Smooth muscle cell (in vitro differentiated cells): ENCODE measurements at regions not wholly inside any gene's neighbourhood (a gene's known extent, or its start where the extent isn't known, plus 50 kb on each side); places are given as distances from the start of the nearest gene placed in this dataset.

Experiments
- DNase-seq: peaks from one replicate; lab custom pipeline; 2025; ENCODE audit not compliant: unreplicated experiment; lab: John Stamatoyannopoulos, UW
- H2AFZ ChIP-seq: fragments of 200-600 bp; sonication (generic); 2 replicates; pipeline ENCODE4 v1.6.0; 2016; ENCODE audit warnings: antibody characterized with exemption, low read depth, mild to moderate bottlenecking
- H3F3A ChIP-seq: fragments of 200-600 bp; sonication (generic); 2 replicates; pipeline ENCODE4 v1.6.0; 2017; ENCODE audit warnings: antibody characterized with exemption, low read depth
- H3K27ac ChIP-seq: fragments of 200-600 bp; sonication (generic); 2 replicates; pipeline ENCODE4 v1.5.1; 2016; ENCODE audit warnings: low read depth, mild to moderate bottlenecking
- H3K27me3 ChIP-seq: fragments of 200-600 bp; sonication (generic); 2 replicates; pipeline ENCODE4 v1.6.1; 2016; ENCODE audit warnings: low read depth, mild to moderate bottlenecking
- H3K36me3 ChIP-seq: fragments of 200-600 bp; sonication (generic); 2 replicates; pipeline ENCODE4 v1.5.1; 2016; ENCODE audit warnings: low read depth
- H3K4me1 ChIP-seq: fragments of 200-600 bp; sonication (generic); 2 replicates; pipeline ENCODE4 v1.5.1; 2016; ENCODE audit warnings: low read depth
- H3K4me2 ChIP-seq: fragments of 200-600 bp; sonication (generic); 2 replicates; pipeline ENCODE4 v1.6.0; 2016; ENCODE audit warnings: mild to moderate bottlenecking
- H3K4me3 ChIP-seq: fragments of 200-600 bp; sonication (generic); 2 replicates; pipeline ENCODE4 v1.5.1; 2016; ENCODE audit warnings: mild to moderate bottlenecking
- H3K79me2 ChIP-seq: fragments of 200-600 bp; sonication (generic); 2 replicates; pipeline ENCODE4 v1.6.0; 2016; ENCODE audit warnings: low read depth, mild to moderate bottlenecking
- H3K9ac ChIP-seq: fragments of 200-600 bp; sonication (generic); 2 replicates; pipeline ENCODE4 v1.6.0; 2016; ENCODE audit warnings: low read depth
- H3K9me3 ChIP-seq: fragments of 200-600 bp; sonication (generic); replicated peaks from 2 replicates; pipeline ENCODE4 v1.5.1; 2016; ENCODE audit warnings: low read depth
- H4K20me1 ChIP-seq: fragments of 200-600 bp; sonication (generic); 2 replicates; pipeline ENCODE4 v1.6.0; 2016; ENCODE audit warnings: low read depth
- CTCF ChIP-seq: fragments of 200-600 bp; sonication (generic); IDR thresholded peaks from 2 replicates; pipeline ENCODE4 v1.5.1; 2017; ENCODE audit warnings: borderline replicate concordance, mild to moderate bottlenecking, antibody characterized with exemption; ENCODE audit not compliant: insufficient read depth, poor library complexity, severe bottlenecking
- WGBS: methylation state at CpG from one replicate; pipeline ENCODE4 v1.1.7; 2016; ENCODE audit warnings: low lambda C conversion rate; 5-methylcytosine and 5-hydroxymethylcytosine counted together

- Histone ChIP-seq H3K36me3 (no peaks in the 10 kb centered on the region), H3K27ac (no peak overlapping the region), H3K4me2 (no peak overlapping the region), H3K4me1 (no peaks in the 10 kb centered on the region), H3K79me2 (no peaks in the 10 kb centered on the region), H3K9ac (no peak overlapping the region), H2AFZ (no peak overlapping the region), H3F3A (no peaks in the 10 kb centered on the region), H3K27me3 (no peaks in the 10 kb centered on the region), H3K9me3 (no peaks in the 10 kb centered on the region), H4K20me1 (no peaks in the 10 kb centered on the region), H3K4me3 (no peak overlapping the region)
- 88% methylated on average over 3 of the region's 3 CpGs for WGBS
- DNase-seq = no peak
- no peak for TF ChIP-seq CTCF
Measured at GRCh38 chr10:88179831-88180230, 316.4 kb downstream of the PTEN start.

GRCh38 chr10:88181902-88182600, 318.6 kb downstream of the PTEN start:
- Histone ChIP-seq H3K4me3 (no peak overlapping the region), H2AFZ (no peak overlapping the region), H3K4me1 (no peaks in the 10 kb centered on the region), H3K4me2 (no peak overlapping the region), H3K27ac (no peak overlapping the region), H3K27me3 (no peaks in the 10 kb centered on the region), H3K9ac (no peak overlapping the region), H3K9me3 (no peaks in the 10 kb centered on the region), H4K20me1 (no peaks in the 10 kb centered on the region), H3K79me2 (no peaks in the 10 kb centered on the region), H3K36me3 (no peaks in the 10 kb centered on the region), H3F3A (no peaks in the 10 kb centered on the region)
- WGBS = 92% methylated on average over 3 of the region's 3 CpGs
- no peak for DNase-seq
- no peak for TF ChIP-seq CTCF

- DNase-seq = no peak
- H2AFZ ChIP-seq = no peak overlapping the region
- H3K4me3 ChIP-seq = no peak overlapping the region
- TF ChIP-seq CTCF = no peak
- no peaks in the 10 kb centered on the region for H3K36me3 ChIP-seq
- no peaks in the 10 kb centered on the region for H4K20me1 ChIP-seq
- H3K4me1 ChIP-seq = no peaks in the 10 kb centered on the region
- no peaks in the 10 kb centered on the region for H3K79me2 ChIP-seq
- no peaks in the 10 kb centered on the region for H3F3A ChIP-seq
- no peaks in the 10 kb centered on the region for H3K27me3 ChIP-seq
- no peak overlapping the region for H3K4me2 ChIP-seq
- H3K9me3 ChIP-seq = no peaks in the 10 kb centered on the region
- no peak overlapping the region for H3K27ac ChIP-seq
- no peak overlapping the region for H3K9ac ChIP-seq
Measured at GRCh38 chr10:88182601-88182930, 319.1 kb downstream of the PTEN start.

- Histone ChIP-seq H3K27me3 (no peaks in the 10 kb centered on the region), H3F3A (no peaks in the 10 kb centered on the region), H3K4me3 (no peak overlapping the region), H3K4me1 (no peaks in the 10 kb centered on the region), H3K4me2 (no peak overlapping the region), H2AFZ (no peak overlapping the region), H3K79me2 (no peaks in the 10 kb centered on the region), H3K36me3 (no peaks in the 10 kb centered on the region), H3K9me3 (no peaks in the 10 kb centered on the region), H3K27ac (no peak overlapping the region), H4K20me1 (no peaks in the 10 kb centered on the region), H3K9ac (no peak overlapping the region)
- DNase-seq = no peak
- 87% methylated on average over 3 of the region's 3 CpGs for WGBS
- no peak for TF ChIP-seq CTCF
Measured at GRCh38 chr10:88184543-88185297, 321.3 kb downstream of the PTEN start.
